GM12878 (cell line): ENCODE measurements at regions not wholly inside any gene's neighbourhood (a gene's known extent, or its start where the extent isn't known, plus 50 kb on each side); places are given as distances from the start of the nearest gene placed in this dataset.

Source experiments
- ATAC-seq: fragments of 200-7000 bp; cut with Tn5 transposase; 3 replicates; pipeline ENCODE4 v1.9.1; 2020; ENCODE audit warnings: mild to moderate bottlenecking, moderate library complexity
- BruUV-seq: library from RNA; stranded (reverse); fragments of 400-500 nt; replicated peaks from 2 replicates; lab custom pipeline; 2021; lab: Mats Ljungman, UMichigan
- CTCF ChIA-PET: fragments of 300-600 bp; sonication (Branson Sonifier 250); formaldehyde crosslinking; extraction: SDS; loops from one replicate; lab custom pipeline; 2021; ENCODE audit warnings: inconsistent platforms; lab: Yijun Ruan, JAX
- POLR2A ChIA-PET: fragments of 350-600 bp; formaldehyde crosslinking; extraction: SDS; loops from one replicate; lab custom pipeline; 2021; ENCODE audit warnings: inconsistent platforms; lab: Charles Lee
- RAD21 ChIA-PET: fragments of 300-600 bp; sonication (Branson Sonifier 250); formaldehyde crosslinking; loops from one replicate; lab custom pipeline; 2023; ENCODE audit warnings: antibody characterized with exemption; ENCODE audit not compliant: unreplicated experiment; lab: Charles Lee
- SMC1A ChIA-PET: fragments of 300-600 bp; sonication (Branson Sonifier 250); formaldehyde crosslinking; loops from one replicate; lab custom pipeline; 2023; ENCODE audit not compliant: unreplicated experiment, uncharacterized antibody; lab: Charles Lee
- DNase-seq: peaks from one replicate; pipeline ENCODE4 v3.0.0-alpha.2; 2011; ENCODE audit warnings: low read depth, low spot score
- FAIRE-seq: peaks from 3 replicates; lab custom pipeline; 2011; peaks lifted over from hg19 to GRCh38; lab: Jason Lieb, UNC
- H2AFZ ChIP-seq: 2 replicates; pipeline ENCODE4 v1.6.0; 2011; ENCODE audit warnings: low read depth, low read length, control low read depth; ENCODE audit not compliant: control insufficient read depth
- H3K27ac ChIP-seq: 2 replicates; pipeline ENCODE4 v1.5.1; 2011; ENCODE audit warnings: control low read depth; ENCODE audit not compliant: control insufficient read depth, insufficient read depth
- H3K27me3 ChIP-seq, 2 experiments: replicated peaks in 1 of 2; 2 replicates each; pipeline versions ENCODE4 v1.6.0 to v1.6.1; 2011; ENCODE audit warnings: low read length in 1 of 2; ENCODE audit not compliant: control insufficient read depth in 2 of 2, insufficient read depth in 2 of 2
- H3K36me3 ChIP-seq, 2 experiments: 2 replicates each; pipeline ENCODE4 v1.5.1; 2011; ENCODE audit warnings: low read length in 1 of 2; ENCODE audit not compliant: control insufficient read depth in 2 of 2, insufficient read depth in 2 of 2
- H3K4me1 ChIP-seq: 2 replicates; pipeline ENCODE4 v1.6.1; 2011; ENCODE audit warnings: mild to moderate bottlenecking, low read length, moderate library complexity, mixed read lengths; ENCODE audit not compliant: control insufficient read depth, insufficient read depth
- H3K4me2 ChIP-seq: 2 replicates; pipeline ENCODE4 v1.6.0; 2011; ENCODE audit warnings: control low read depth; ENCODE audit not compliant: control insufficient read depth, insufficient read depth
- H3K4me3 ChIP-seq: fragments of 200-600 bp; sonication (generic); 2 replicates; pipeline ENCODE4 v1.5.1; 2016
- H3K79me2 ChIP-seq: 2 replicates; pipeline ENCODE4 v1.6.0; 2011; ENCODE audit warnings: low read length; ENCODE audit not compliant: control insufficient read depth, insufficient read depth
- H3K9ac ChIP-seq: 2 replicates; pipeline ENCODE4 v1.8.0; 2011; ENCODE audit warnings: low read length, control low read depth, mixed read lengths; ENCODE audit not compliant: control insufficient read depth, insufficient read depth
- H3K9me3 ChIP-seq: replicated peaks from 3 replicates; pipeline ENCODE4 v1.5.1; 2011; ENCODE audit warnings: mild to moderate bottlenecking, low read length; ENCODE audit not compliant: control insufficient read depth, insufficient read depth
- H4K20me1 ChIP-seq: 2 replicates; pipeline ENCODE4 v1.6.0; 2011; ENCODE audit not compliant: control insufficient read depth, insufficient read depth
- CHD2 ChIP-seq: IDR thresholded peaks from 2 replicates; pipeline ENCODE4 v1.6.1; 2011; ENCODE audit warnings: low read depth, low read length, improper control_type of control experiment, borderline replicate concordance
- CREB1 ChIP-seq: IDR thresholded peaks from 2 replicates; pipeline ENCODE4 v1.6.1; 2012; ENCODE audit warnings: low read depth, mild to moderate bottlenecking, inconsistent platforms
- HCFC1 ChIP-seq: fragments of 150-350 bp; IDR thresholded peaks from 2 replicates; pipeline ENCODE4 v1.6.1; 2014; ENCODE audit warnings: low read length
- MYC ChIP-seq: IDR thresholded peaks from 2 replicates; pipeline ENCODE4 v1.6.1; 2011; ENCODE audit warnings: mild to moderate bottlenecking, low read length, moderate library complexity, inconsistent platforms; ENCODE audit not compliant: insufficient read depth, insufficient replicate concordance, insufficient read length, severe bottlenecking
- NR2C1 ChIP-seq: fragments of 450-650 bp; IDR thresholded peaks from 2 replicates; pipeline ENCODE4 v1.6.1; 2017; ENCODE audit warnings: antibody characterized with exemption, mild to moderate bottlenecking, moderate library complexity
- PML ChIP-seq: IDR thresholded peaks from 2 replicates; pipeline ENCODE4 v1.6.1; 2012; ENCODE audit warnings: low read length, inconsistent platforms
- POLR2A ChIP-seq: IDR thresholded peaks from 2 replicates; pipeline ENCODE4 v1.6.1; 2011; ENCODE audit warnings: low read depth, mild to moderate bottlenecking, low read length
- TARDBP ChIP-seq: IDR thresholded peaks from 2 replicates; pipeline ENCODE4 v1.6.1; 2016; ENCODE audit warnings: borderline replicate concordance
- WGBS: methylation state at CpG from one replicate; pipeline ENCODE4 v1.1.6; 2016; ENCODE audit warnings: low lambda C conversion rate; ENCODE audit not compliant: insufficient replicate concordance, insufficient coverage; ENCODE audit errors: missing lambda C conversion rate; 5-methylcytosine and 5-hydroxymethylcytosine counted together
- in situ Hi-C: fragments of 300-500 bp; cut with MboI; formaldehyde crosslinking; loops from 9 replicates; pipeline ENCODE4 v1.14.3; 2018; ENCODE audit warnings: mixed read lengths
- intact Hi-C: fragments of 100-400 bp; cut with micrococcal nuclease; formaldehyde crosslinking; loops from one replicate; pipeline ENCODE4 v1.14.2; 2022; ENCODE audit not compliant: unreplicated experiment
- TF ChIP-seq, protein P1 (sequence below): fragments of 450-650 bp; formaldehyde crosslinking; IDR thresholded peaks from 2 replicates; pipeline ENCODE4 v1.4.0; 2022; ENCODE audit warnings: mild to moderate bottlenecking, moderate library complexity

DNA sequence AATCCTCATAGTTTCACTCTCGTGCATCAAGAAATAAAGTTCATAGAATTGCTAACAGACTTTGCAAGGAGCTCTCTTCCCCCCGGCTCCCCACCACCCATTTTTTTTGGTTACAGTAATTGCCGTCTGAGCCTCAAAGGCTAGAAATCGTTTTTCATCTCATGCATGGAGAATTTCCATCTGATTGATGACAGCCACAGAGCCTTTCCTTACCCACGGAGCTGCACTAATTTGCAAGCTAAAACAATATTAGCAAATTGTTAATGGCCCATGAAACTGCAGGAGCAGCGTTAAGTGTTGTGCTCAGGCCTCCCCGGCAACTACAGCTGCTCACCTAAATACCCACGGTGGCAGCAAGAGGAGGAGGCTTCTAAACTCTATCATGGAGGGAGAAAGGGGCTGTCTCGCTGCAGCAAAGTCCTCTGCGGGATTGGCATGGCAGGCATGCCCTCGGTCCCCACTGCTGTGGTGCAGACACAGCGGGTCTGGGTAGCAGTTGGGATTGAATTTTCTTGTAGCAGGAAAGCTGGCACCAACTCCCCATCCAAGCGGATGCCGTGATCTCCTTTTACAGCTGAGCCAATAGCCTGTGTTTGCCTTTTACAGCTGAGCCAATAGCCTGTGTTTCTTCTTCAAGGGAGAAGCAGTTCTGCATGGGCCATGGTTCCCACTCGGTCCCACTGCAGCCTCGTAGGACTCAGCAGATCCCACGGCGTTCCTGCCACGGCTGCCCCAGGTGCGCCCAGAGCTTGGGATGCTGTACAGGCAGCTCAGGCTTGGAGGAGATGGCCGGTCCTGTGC, 412.3 kb downstream of the BRD1 start:
- Histone ChIP-seq H2AFZ (no peak overlapping the region), H3K4me3 (no peak overlapping the region), H3K27ac (no peak overlapping the region), H3K4me2 (no peak overlapping the region), H4K20me1 (no peaks in the 10 kb centered on the region), H3K27me3 (no peaks in the 10 kb centered on the region), H3K9me3 (no peaks in the 10 kb centered on the region; the same call in 2 of the 3 replicates), H3K36me3 (no peaks in the 10 kb centered on the region), H3K79me2 (no peaks in the 10 kb centered on the region), H3K9ac (no peak overlapping the region), H3K4me1 (no peaks in the 10 kb centered on the region)
- BruUV-seq, result no TSS peak
- ChIA-PET CTCF (no interaction called here), RAD21 (no interaction called here), POLR2A (no interaction called here), SMC1A (no interaction called here)
- FAIRE-seq, result no peak
- in situ Hi-C loops (no loop called here), intact Hi-C loops (no loop called here)
- ATAC-seq, result no peak
- 35% methylated on average over 21 of the region's 21 CpGs for WGBS
- no peak for DNase-seq
- TF ChIP-seq MYC, result no peak
- no peak for TF ChIP-seq TARDBP
- no peak for TF ChIP-seq PML
- TF ChIP-seq CHD2, result no peak
- TF ChIP-seq POLR2A, result no peak
- TF ChIP-seq CREB1, result no peak
- TF ChIP-seq NR2C1, result no peak
- no peak for TF ChIP-seq HCFC1
- TF ChIP-seq, protein P1, sequence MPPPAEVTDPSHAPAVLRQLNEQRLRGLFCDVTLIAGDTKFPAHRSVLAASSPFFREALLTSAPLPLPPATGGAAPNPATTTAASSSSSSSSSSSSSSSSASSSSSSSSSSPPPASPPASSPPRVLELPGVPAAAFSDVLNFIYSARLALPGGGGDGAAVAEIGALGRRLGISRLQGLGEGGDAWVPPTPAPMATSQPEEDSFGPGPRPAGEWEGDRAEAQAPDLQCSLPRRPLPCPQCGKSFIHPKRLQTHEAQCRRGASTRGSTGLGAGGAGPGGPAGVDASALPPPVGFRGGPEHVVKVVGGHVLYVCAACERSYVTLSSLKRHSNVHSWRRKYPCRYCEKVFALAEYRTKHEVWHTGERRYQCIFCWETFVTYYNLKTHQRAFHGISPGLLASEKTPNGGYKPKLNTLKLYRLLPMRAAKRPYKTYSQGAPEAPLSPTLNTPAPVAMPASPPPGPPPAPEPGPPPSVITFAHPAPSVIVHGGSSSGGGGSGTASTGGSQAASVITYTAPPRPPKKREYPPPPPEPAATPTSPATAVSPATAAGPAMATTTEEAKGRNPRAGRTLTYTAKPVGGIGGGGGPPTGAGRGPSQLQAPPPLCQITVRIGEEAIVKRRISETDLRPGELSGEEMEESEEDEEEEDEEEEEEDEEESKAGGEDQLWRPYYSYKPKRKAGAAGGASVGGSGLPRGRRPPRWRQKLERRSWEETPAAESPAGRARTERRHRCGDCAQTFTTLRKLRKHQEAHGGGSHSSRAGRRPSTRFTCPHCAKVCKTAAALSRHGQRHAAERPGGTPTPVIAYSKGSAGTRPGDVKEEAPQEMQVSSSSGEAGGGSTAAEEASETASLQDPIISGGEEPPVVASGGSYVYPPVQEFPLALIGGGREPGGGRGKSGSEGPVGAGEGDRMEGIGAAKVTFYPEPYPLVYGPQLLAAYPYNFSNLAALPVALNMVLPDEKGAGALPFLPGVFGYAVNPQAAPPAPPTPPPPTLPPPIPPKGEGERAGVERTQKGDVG, result no peak
